ENCODE measurements at regions not wholly inside any gene's neighbourhood (a gene's known extent, or its start where the extent isn't known, plus 50 kb on each side); places are given as distances from the start of the nearest gene placed in this dataset.

DNA sequence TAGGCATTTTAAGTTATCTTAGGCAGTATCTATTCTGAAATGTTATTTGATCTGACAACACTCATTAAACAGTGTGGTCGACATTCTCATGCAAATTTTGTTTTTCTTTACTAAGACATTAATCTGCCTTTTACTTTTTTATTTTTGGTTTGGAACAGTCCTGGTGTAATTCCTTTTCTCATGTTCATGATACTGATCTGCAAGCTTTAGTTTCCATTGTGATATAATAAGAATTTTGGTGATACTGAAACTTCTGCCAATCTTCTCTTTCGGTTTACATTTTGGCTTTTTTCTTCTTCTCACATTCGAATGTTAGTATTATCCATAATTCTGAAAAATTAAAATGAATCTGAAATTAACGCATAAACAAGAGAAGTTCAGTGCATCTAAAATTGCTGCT is 281.9 kb upstream of the MTPN start:
- Histone ChIP-seq H3K4me3 (ENCODE audit: low read depth in 1 of 3, low read length in 3 of 3) (no peak overlapping the region), H3K4me1 (ENCODE audit: control insufficient read depth in 3 of 3, insufficient read depth in 2 of 3, low read depth in 1 of 3, low read length in 2 of 3) (no peaks in the 10 kb centered on the region), H3K27me3 (ENCODE audit: control insufficient read depth in 3 of 3, insufficient read depth in 3 of 3, low read length in 3 of 3) (no peaks in the 10 kb centered on the region), H3K9me3 (ENCODE audit: control insufficient read depth in 2 of 2, insufficient read depth in 1 of 2, low read depth in 1 of 2, low read length in 1 of 2) (peaks cover 0 to 23% of the 10 kb centered on the region in 2 donors), H3K36me3 (ENCODE audit: control insufficient read depth in 3 of 3, insufficient read depth in 2 of 3, low read depth in 1 of 3, low read length in 3 of 3) (no peaks in the 10 kb centered on the region), H3K27ac (ENCODE audit: low read depth in 1 of 3, low read length in 2 of 3) (no peak overlapping the region)
- WGBS, 3 donors: 84 to 88% (median 87%) methylated on average over 4 of the region's 4 CpGs
- DNase-seq (no peak), FAIRE-seq (no peak)

DNA sequence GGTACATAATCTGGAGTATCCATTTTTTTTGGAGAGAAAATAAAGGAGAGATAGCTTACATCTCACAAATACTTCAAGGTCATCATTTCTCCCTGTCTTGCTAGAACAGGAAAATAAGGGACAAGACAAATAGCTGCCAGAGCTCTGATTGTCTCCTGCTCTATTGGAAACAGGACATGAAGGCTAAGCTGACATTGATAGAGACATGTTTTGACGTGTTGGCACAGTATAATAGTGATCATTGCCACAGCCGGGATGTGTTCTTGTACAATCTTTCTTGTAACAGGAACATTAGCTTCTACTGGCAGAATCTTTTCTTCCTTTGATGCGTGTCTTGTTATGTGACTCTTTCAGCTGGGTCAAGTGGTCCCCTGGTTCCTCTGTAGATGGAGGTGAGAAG is 279.3 kb upstream of the MTPN start:
- Histone ChIP-seq H3K9me3 (ENCODE audit: control insufficient read depth in 2 of 2, insufficient read depth in 1 of 2, low read depth in 1 of 2, low read length in 1 of 2) (peaks cover 0 to 10% of the 10 kb centered on the region in 2 donors), H3K36me3 (ENCODE audit: control insufficient read depth in 3 of 3, insufficient read depth in 2 of 3, low read depth in 1 of 3, low read length in 3 of 3) (no peaks in the 10 kb centered on the region), H3K27ac (ENCODE audit: low read depth in 1 of 3, low read length in 2 of 3) (no peak overlapping the region), H3K4me1 (ENCODE audit: control insufficient read depth in 3 of 3, insufficient read depth in 2 of 3, low read depth in 1 of 3, low read length in 2 of 3) (no peaks in the 10 kb centered on the region), H3K27me3 (ENCODE audit: control insufficient read depth in 3 of 3, insufficient read depth in 3 of 3, low read length in 3 of 3) (no peaks in the 10 kb centered on the region), H3K4me3 (ENCODE audit: low read depth in 1 of 3, low read length in 3 of 3) (no peak overlapping the region)
- DNase-seq: no peak
- FAIRE-seq: no peak
- 80 to 87% (median 86%) methylated on average over 3 of the region's 3 CpGs for WGBS, 3 donors

DNA sequence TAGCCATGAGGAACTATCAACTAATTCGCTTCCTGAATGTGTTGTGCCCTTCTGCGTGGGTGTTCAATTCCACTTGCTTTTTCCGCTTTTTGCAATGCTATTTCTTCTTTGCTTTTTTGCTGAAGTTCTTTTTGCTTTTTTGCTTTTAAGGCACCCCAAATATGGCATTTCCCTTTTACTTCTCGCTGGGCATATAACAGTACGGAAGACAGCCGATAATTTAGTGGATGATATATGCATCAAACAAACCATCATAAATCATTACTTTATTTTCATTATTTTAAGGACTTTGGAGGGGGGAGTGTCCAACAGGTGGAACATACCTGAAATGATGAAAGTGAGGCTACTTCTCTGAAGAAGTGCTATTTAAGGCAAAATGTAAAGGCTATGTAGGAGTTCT is 277.0 kb upstream of the MTPN start:
- no peaks in the 10 kb centered on the region for H3K27me3 ChIP-seq (ENCODE audit: control insufficient read depth in 3 of 3, insufficient read depth in 3 of 3, low read length in 3 of 3)
- H3K27ac ChIP-seq (ENCODE audit: low read depth in 1 of 3, low read length in 2 of 3): no peak overlapping the region
- FAIRE-seq (no peak), DNase-seq (no peak)
- H3K36me3 ChIP-seq (ENCODE audit: control insufficient read depth in 3 of 3, insufficient read depth in 2 of 3, low read depth in 1 of 3, low read length in 3 of 3): no peaks in the 10 kb centered on the region
- H3K4me1 ChIP-seq (ENCODE audit: control insufficient read depth in 3 of 3, insufficient read depth in 2 of 3, low read depth in 1 of 3, low read length in 2 of 3): no peaks in the 10 kb centered on the region
- peaks cover 0 to 4% of the 10 kb centered on the region in 2 donors for H3K9me3 ChIP-seq (ENCODE audit: control insufficient read depth in 2 of 2, insufficient read depth in 1 of 2, low read depth in 1 of 2, low read length in 1 of 2)
- no peak overlapping the region for H3K4me3 ChIP-seq (ENCODE audit: low read depth in 1 of 3, low read length in 3 of 3)
- WGBS, 3 donors: 77 to 80% (median 78%) methylated on average over 6 of the region's 6 CpGs

DNA sequence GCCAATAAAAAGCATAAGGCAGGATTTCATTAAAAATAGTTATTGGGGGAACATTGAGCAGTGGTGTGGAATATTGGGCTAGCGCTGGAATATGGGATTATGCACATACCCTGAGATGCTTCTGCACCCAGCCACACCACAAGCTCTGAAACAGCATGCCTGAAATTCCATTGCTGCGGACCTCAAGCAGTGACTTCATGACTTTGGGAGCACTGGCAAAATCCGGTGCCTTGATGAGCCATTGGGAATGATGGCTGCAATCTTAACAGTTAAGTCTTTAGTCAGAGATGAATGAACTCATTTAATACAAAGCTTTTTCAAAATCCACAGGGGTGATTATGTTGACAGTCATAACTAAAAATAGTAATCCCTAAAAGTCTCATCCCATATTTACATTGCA is 274.7 kb upstream of the MTPN start:
- Histone ChIP-seq H3K27ac (ENCODE audit: low read depth in 1 of 3, low read length in 2 of 3) (no peak overlapping the region), H3K4me3 (ENCODE audit: low read depth in 1 of 3, low read length in 3 of 3) (no peak overlapping the region), H3K27me3 (ENCODE audit: control insufficient read depth in 3 of 3, insufficient read depth in 3 of 3, low read length in 3 of 3) (no peaks in the 10 kb centered on the region), H3K36me3 (ENCODE audit: control insufficient read depth in 3 of 3, insufficient read depth in 2 of 3, low read depth in 1 of 3, low read length in 3 of 3) (no peaks in the 10 kb centered on the region), H3K4me1 (ENCODE audit: control insufficient read depth in 3 of 3, insufficient read depth in 2 of 3, low read depth in 1 of 3, low read length in 2 of 3) (no peaks in the 10 kb centered on the region), H3K9me3 (ENCODE audit: control insufficient read depth in 2 of 2, insufficient read depth in 1 of 2, low read depth in 1 of 2, low read length in 1 of 2) (peaks cover 0 to 4% of the 10 kb centered on the region in 2 donors)
- WGBS, 3 donors: 71 to 78% (median 76%) methylated on average over 3 of the region's 3 CpGs
- FAIRE-seq (no peak), DNase-seq (no peak)

DNA sequence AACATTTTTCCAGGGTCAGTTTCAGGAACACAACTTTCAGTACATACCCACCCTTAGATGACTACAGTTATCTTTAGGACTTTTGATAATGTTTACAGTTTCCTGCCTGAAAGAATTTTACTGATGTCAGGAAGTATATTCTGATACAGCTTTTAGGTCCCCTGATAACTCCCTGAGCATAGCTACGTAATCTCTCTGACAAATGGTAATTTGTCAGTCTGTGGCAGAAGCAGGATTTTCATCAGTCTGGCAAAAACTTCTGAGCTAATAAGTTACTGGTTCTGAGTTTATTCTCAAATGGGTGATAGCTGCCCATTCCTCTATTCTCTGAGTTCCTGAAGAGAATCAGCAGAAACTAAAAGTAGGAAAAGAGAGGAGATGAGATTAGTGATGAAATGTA is 270.1 kb upstream of the MTPN start:
- DNase-seq: no peak
- no peaks in the 10 kb centered on the region for H3K9me3 ChIP-seq (ENCODE audit: control insufficient read depth in 2 of 2, insufficient read depth in 1 of 2, low read depth in 1 of 2, low read length in 1 of 2)
- H3K36me3 ChIP-seq (ENCODE audit: control insufficient read depth in 3 of 3, insufficient read depth in 2 of 3, low read depth in 1 of 3, low read length in 3 of 3): no peaks in the 10 kb centered on the region
- 30 to 47% (median 39%) methylated on average over 1 of the region's 1 CpG for WGBS, 3 donors
- H3K27ac ChIP-seq (ENCODE audit: low read depth in 1 of 3, low read length in 2 of 3): no peak overlapping the region
- no peak for FAIRE-seq
- no peak overlapping the region for H3K4me3 ChIP-seq (ENCODE audit: low read depth in 1 of 3, low read length in 3 of 3)
- no peaks in the 10 kb centered on the region for H3K27me3 ChIP-seq (ENCODE audit: control insufficient read depth in 3 of 3, insufficient read depth in 3 of 3, low read length in 3 of 3)
- H3K4me1 ChIP-seq (ENCODE audit: control insufficient read depth in 3 of 3, insufficient read depth in 2 of 3, low read depth in 1 of 3, low read length in 2 of 3): no peaks in the 10 kb centered on the region

DNA sequence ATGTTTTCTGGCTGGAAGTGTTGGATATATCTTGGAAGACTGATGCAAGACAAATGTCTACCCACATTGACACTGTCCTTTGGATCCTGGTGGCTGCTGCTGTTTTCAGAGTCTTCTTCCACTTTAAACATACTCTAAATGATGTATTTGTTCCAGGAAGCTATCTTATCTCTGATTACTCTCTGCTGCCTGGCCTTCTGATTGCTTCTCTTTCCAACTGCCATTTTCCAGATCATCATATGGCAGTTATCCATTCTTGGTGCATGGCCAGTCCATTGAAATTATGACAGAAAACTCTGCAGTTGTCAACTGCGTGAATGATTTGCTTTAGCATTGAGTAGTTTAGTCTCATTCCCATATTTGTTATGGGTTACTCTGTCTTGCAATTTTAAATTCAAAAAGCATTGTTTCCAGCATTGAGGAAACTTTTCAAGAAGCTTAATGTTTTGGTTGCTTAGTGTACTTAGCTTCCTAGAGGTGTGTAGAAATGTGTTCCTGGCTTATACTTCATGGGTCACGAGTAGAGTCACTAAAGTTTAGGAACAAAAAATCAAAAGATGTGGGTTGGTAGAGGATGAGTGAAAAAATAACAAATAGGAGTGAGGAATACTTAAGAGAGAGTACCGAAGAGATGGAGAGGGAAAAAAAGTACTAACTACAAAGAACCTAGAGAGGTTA is 268.3 kb upstream of the MTPN start:
- WGBS, 3 donors: 76 to 79% (median 78%) methylated on average over 3 of the region's 3 CpGs
- no peaks in the 10 kb centered on the region for H3K9me3 ChIP-seq (ENCODE audit: control insufficient read depth in 2 of 2, insufficient read depth in 1 of 2, low read depth in 1 of 2, low read length in 1 of 2)

DNA sequence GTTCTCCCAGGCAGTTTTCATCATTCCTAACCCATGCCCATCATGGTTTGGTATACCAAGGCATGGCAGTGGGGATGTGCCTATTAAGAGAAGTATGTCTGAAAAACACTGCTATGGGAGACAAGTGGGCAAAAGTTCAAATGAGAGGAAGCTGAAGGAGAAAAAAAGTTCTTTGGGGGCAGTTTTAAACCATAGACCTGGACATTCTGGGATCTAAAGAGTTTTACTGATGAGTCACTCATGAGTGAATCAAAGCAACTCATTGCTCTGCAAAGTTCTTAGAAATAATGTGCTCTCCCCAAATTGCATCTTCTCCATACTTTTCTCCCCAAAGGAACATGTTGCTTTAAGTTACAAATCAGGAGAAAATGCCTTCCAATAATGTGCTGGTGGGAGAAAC is 256.9 kb upstream of the MTPN start:
- Histone ChIP-seq H3K4me1 (ENCODE audit: control insufficient read depth in 3 of 3, insufficient read depth in 2 of 3, low read depth in 1 of 3, low read length in 2 of 3) (no peaks in the 10 kb centered on the region), H3K27me3 (ENCODE audit: control insufficient read depth in 3 of 3, insufficient read depth in 3 of 3, low read length in 3 of 3) (no peaks in the 10 kb centered on the region), H3K27ac (ENCODE audit: low read depth in 1 of 3, low read length in 2 of 3) (no peak overlapping the region), H3K9me3 (ENCODE audit: control insufficient read depth in 2 of 2, insufficient read depth in 1 of 2, low read depth in 1 of 2, low read length in 1 of 2) (no peaks in the 10 kb centered on the region), H3K36me3 (ENCODE audit: control insufficient read depth in 3 of 3, insufficient read depth in 2 of 3, low read depth in 1 of 3, low read length in 3 of 3) (no peaks in the 10 kb centered on the region), H3K4me3 (ENCODE audit: low read depth in 1 of 3, low read length in 3 of 3) (no peak overlapping the region)
- DNase-seq (no peak), FAIRE-seq (no peak)

More for the DNA sequence above, 268.3 kb upstream of the MTPN start:
- Histone ChIP-seq H3K4me1 (ENCODE audit: control insufficient read depth in 3 of 3, insufficient read depth in 2 of 3, low read depth in 1 of 3, low read length in 2 of 3) (no peaks in the 10 kb centered on the region), H3K27ac (ENCODE audit: low read depth in 1 of 3, low read length in 2 of 3) (no peak overlapping the region), H3K4me3 (ENCODE audit: low read depth in 1 of 3, low read length in 3 of 3) (no peak overlapping the region), H3K27me3 (ENCODE audit: control insufficient read depth in 3 of 3, insufficient read depth in 3 of 3, low read length in 3 of 3) (no peaks in the 10 kb centered on the region), H3K36me3 (ENCODE audit: control insufficient read depth in 3 of 3, insufficient read depth in 2 of 3, low read depth in 1 of 3, low read length in 3 of 3) (no peaks in the 10 kb centered on the region)
- FAIRE-seq (no peak), DNase-seq (no peak)

DNA sequence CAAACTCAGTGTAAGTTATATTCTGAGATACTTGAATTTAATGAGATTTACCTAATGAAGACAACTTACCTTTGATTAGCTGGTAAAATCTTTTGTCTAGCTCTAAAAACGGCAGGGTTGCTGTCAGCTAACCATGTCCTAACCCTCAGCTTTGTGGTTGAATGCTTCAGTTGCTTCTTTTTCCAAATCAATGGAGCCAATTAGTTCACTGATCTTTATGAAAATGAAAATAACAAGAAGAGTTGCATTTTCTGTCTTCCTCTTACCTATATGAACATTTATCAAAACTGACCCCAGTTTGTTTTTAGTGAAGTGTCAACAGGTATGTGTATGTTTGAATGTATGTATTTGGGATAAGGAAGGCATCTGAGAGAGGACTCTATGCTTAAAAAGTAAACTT is 253.1 kb upstream of the MTPN start:
- Histone ChIP-seq H3K9me3 (ENCODE audit: control insufficient read depth in 2 of 2, insufficient read depth in 1 of 2, low read depth in 1 of 2, low read length in 1 of 2) (peaks cover 0 to 2% of the 10 kb centered on the region in 2 donors), H3K27me3 (ENCODE audit: control insufficient read depth in 3 of 3, insufficient read depth in 3 of 3, low read length in 3 of 3) (no peaks in the 10 kb centered on the region), H3K36me3 (ENCODE audit: control insufficient read depth in 3 of 3, insufficient read depth in 2 of 3, low read depth in 1 of 3, low read length in 3 of 3) (no peaks in the 10 kb centered on the region), H3K4me1 (ENCODE audit: control insufficient read depth in 3 of 3, insufficient read depth in 2 of 3, low read depth in 1 of 3, low read length in 2 of 3) (no peaks in the 10 kb centered on the region), H3K27ac (ENCODE audit: low read depth in 1 of 3, low read length in 2 of 3) (no peak overlapping the region), H3K4me3 (ENCODE audit: low read depth in 1 of 3, low read length in 3 of 3) (no peak overlapping the region)
- DNase-seq: no peak
- 38 to 64% (median 48%) methylated on average over 1 of the region's 1 CpG for WGBS, 3 donors
- FAIRE-seq: no peak

DNA sequence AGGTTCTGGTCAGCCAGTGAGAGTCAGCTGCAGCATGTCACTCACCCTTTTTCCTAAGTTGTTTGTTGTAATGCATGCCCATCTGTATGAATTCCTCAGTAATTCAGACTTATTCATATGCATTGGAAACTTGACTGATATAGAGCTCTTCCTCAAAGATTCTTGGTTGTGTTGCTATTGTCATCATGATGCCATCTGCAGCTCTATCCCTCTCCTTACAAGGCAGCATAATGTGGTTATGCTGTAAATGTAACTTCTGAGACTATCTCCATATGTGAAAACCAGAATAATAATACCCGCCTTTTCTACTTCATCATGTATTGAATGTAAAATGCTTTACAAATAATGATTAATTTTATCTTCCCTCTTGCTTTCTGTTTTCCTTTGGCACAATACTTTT is 252.6 kb upstream of the MTPN start:
- Histone ChIP-seq H3K27ac (ENCODE audit: low read depth in 1 of 3, low read length in 2 of 3) (no peak overlapping the region), H3K9me3 (ENCODE audit: control insufficient read depth in 2 of 2, insufficient read depth in 1 of 2, low read depth in 1 of 2, low read length in 1 of 2) (peaks cover 0 to 2% of the 10 kb centered on the region in 2 donors), H3K4me1 (ENCODE audit: control insufficient read depth in 3 of 3, insufficient read depth in 2 of 3, low read depth in 1 of 3, low read length in 2 of 3) (no peaks in the 10 kb centered on the region), H3K36me3 (ENCODE audit: control insufficient read depth in 3 of 3, insufficient read depth in 2 of 3, low read depth in 1 of 3, low read length in 3 of 3) (no peaks in the 10 kb centered on the region), H3K4me3 (ENCODE audit: low read depth in 1 of 3, low read length in 3 of 3) (no peak overlapping the region), H3K27me3 (ENCODE audit: control insufficient read depth in 3 of 3, insufficient read depth in 3 of 3, low read length in 3 of 3) (no peaks in the 10 kb centered on the region)
- no peak for FAIRE-seq
- no peak for DNase-seq
- 88 to 95% (median 94%) methylated on average over 1 of the region's 1 CpG for WGBS, 3 donors

All from small intestine (tissue), 7 donors.